Adipose tissue (tissue), 3 donors: ENCODE measurements at regions not wholly inside any gene's neighbourhood (a gene's known extent, or its start where the extent isn't known, plus 50 kb on each side); places are given as distances from the start of the nearest gene placed in this dataset.
"Not testable (repeated sequence)": the region's sequence is repeated elsewhere in the genome, so short reads cannot be mapped to it uniquely, and the experiment has no call there.

Experiments
- H3K27ac ChIP-seq: one replicate; pipeline ENCODE4 v1.5.1; 2013; ENCODE audit warnings: low read depth, low read length
- WGBS, 3 donors: extraction: QIAGEN DNeasy Blood & Tissue Kit; methylation state at CpG; one replicate each; pipeline ENCODE4 v1.1.7; 2013; 5-methylcytosine and 5-hydroxymethylcytosine counted together
- donor health status: healthy with polysubstance abuse.
- donor health status: Bipolar disorder and iron deficiency.
- donor health status: healthy.

DNA sequence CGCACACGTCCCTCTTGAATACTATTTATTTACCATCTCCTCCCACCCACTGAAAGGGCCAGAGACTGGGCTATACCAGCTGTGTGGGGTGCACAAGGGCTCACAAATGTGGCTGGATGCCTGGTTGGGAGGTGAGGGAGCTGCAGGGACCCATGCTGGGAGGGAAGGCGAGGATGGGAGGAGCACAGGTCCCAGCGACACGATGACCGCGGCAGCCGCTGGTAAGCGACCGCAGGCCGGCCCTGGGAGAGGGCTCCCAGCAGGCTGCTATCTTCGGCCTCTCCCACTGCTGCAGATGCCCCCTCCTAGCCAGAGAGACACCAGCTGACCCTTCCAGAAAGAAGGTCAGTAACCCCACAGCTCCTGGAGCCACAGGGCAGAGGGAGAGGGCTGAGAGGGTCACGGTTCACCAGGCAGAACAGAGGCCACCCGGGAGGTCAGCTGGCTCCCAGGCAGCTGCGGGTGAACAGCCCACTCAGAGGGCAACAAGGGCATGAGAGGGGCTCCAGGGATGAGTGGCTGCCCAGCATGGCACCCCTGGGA, 163.9 kb downstream of the CRYBB2 start:
- H3K27ac ChIP-seq, result no peak overlapping the region
- 78 to 84% (median 83%) methylated on average over 15 of the region's 15 CpGs for WGBS, 3 donors

DNA sequence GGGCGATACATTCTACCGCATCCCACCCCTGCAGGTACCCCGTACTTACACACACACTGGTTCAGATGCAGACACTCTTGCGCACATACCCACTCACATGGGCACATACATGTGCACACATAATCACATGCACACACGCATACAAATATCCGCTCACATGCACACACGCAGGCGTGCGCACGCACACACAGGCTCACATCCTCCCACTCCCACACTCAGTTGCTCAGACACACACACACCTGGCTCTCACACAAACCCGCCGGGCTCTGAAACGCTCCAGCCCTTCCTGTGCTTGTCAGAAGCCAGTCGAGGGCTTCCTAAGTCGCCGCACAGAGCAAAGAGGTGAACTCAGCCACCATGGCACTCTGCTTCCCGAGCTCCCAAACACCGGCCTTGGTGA, 164.5 kb downstream of the CRYBB2 start:
- H3K27ac ChIP-seq, result no peak overlapping the region
- WGBS, 3 donors, result 71 to 86% (median 78%) methylated on average over 18 of the region's 18 CpGs

DNA sequence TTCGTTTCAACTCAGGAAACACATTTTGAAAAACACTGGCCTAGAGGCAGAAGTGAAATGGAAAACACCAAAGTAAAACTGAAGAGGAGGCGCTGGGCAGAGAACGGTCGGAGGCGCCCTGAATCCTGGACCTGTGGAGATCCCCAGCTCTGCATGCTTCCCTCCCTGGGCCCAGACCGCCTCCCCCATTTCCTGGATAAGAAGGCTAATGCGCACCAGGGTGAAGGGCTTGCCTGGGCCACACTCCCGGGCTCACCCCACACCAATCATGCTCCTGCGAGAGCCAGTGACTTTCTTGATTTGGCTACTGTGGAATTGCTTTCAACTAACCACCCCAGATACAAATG, 167.1 kb downstream of the CRYBB2 start:
- H3K27ac ChIP-seq, result no peak overlapping the region
- 48 to 92% (median 62%) methylated on average over 9 of the region's 9 CpGs for WGBS, 3 donors

DNA sequence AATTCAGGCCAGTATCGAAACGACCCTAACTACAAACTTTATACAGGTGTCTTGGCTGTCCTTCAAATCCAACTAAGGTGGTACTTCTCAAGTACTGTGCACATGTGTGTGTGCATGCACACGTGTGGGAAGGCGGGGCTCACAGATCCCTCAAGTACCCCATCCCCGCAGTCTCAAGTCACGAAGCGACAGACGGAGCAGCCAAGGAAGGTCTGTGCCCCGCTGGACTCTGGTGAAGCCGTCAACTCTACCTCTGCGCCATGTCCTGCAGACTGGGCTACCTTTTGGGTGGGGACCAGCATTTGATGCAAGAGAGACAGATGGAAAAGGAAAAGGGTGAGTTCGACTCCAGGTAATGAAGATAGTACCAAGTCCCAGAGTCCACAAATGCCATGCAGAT, 169.0 kb downstream of the CRYBB2 start:
- WGBS, 3 donors, result 90 to 91% (median 91%) methylated on average over 12 of the region's 12 CpGs
- H3K27ac ChIP-seq, result no peak overlapping the region

DNA sequence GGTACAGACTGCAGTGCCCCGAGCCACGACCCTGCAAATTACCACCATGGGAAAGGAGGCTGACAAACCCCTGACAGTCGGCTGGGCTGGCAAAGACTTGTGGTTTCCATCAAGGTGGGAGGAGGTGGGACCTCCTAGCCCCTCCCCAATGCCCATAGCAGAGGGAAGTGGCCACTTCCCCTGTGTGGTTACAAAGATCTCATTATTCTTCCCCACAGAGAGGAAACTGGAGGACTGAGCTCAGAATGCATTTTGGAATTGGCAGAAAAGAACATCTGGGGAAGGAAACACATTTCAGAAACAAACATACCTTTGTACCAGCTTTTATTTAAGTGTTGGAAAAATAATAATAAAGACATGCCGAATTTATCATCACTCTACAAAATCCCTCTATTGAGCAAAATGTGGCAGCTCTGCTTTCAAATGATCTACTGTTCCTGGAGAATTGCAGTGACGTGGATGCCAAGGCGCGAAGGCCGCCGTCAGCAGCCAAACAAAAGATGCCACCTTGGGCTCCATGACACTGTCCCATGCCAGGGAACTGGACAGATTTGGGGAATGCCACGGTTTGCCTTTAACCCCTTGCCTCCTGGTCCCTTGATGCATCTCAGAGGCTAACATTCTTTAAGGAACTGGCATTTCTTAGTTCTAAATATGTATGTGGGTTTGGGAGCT, 169.6 kb downstream of the CRYBB2 start:
- 37 to 61% (median 49%) methylated on average over 10 of the region's 10 CpGs for WGBS, 3 donors
- no peak overlapping the region for H3K27ac ChIP-seq

DNA sequence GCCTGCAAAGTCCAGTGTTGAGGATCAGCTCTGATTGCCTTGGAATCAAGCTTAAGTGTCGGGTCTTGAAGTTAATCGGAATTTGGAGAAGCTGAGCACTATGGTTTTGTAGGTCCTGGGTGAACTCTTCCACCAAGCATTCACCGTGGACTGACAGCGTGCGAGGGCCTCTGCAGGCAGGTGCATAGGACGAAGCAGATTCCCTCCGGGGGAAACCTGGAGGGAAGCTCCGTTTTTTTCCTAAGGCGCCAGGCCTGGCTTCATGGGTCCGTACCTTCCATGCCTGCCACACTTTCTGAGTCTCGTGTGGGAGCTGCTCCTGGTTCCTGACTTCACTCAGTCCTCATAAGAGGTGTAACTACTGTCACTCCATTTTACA, 170.1 kb downstream of the CRYBB2 start:
- WGBS, 3 donors, result 83 to 90% (median 84%) methylated on average over 11 of the region's 11 CpGs

DNA sequence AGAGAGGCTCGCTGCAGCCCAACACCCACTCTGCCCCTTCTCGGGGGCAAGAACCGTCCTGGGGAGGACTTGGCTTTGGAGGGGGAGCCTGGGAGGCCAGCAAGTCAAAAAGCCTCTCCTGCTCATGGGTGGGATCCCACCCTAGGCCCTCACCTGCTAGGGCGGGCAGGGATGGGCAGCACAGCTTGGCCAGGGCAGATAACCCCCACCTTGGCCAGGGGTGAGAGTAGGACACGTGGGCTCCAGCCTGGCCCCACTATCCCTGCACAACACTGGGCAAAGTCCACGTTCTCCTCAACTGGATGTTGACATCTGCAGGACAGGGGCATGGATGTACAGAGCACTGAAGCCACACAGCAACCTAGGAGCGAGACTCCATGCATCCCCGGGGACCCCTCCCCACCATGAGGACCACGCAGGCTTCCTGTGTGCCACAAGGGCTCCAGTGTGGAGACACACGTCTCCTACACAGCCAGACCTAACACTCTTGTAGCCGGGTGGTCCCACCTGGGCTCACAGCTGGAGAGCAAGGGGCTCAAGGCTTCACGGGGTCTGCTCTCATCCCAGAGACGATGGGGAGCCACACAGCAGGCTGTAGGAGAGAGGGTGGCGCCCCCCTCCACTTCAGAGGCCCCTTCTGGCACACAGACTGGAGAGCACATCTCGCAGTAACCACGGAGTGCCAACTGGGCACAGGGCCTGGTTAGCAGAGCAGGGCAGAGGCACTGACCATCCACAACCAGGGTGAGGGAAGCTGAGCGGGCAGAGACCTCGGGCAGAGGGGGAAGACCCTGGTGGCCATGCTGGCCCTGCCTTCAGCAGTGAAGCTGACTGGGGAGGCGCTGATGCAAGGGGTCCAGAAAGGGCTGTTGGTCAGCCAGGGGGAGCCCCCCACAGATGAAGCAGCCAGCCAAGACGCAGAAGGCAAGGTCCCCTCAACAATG, 171.1 kb downstream of the CRYBB2 start:
- H3K27ac ChIP-seq, result no peak overlapping the region
- WGBS, 3 donors, result 86 to 89% (median 88%) methylated on average over 20 of the region's 20 CpGs

More for the DNA sequence above, 170.1 kb downstream of the CRYBB2 start:
- H3K27ac ChIP-seq, result no peak overlapping the region

DNA sequence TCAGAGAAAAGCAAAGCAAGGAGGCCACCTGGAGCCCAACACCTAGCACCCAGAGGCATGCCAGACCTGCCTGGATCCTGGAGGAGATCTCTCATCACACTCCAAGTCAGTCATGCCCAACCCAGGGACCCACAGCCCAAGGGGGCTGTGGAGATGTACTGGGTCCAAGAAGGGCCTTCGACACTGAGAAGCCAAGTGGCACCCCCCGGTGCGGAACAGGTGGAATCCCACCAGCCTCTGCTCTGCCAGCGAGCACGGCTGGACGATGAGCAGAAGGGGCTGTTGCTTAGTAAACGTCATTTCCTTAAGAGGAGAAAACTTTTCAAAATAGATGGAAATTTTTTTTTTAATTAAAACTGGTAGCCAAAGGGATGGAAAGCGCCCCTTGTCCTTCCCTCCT, 171.9 kb upstream of the GRK3 start:
- no peak overlapping the region for H3K27ac ChIP-seq
- 88 to 94% (median 89%) methylated on average over 8 of the region's 8 CpGs for whole genome bisulfite sequencing, 3 donors

DNA sequence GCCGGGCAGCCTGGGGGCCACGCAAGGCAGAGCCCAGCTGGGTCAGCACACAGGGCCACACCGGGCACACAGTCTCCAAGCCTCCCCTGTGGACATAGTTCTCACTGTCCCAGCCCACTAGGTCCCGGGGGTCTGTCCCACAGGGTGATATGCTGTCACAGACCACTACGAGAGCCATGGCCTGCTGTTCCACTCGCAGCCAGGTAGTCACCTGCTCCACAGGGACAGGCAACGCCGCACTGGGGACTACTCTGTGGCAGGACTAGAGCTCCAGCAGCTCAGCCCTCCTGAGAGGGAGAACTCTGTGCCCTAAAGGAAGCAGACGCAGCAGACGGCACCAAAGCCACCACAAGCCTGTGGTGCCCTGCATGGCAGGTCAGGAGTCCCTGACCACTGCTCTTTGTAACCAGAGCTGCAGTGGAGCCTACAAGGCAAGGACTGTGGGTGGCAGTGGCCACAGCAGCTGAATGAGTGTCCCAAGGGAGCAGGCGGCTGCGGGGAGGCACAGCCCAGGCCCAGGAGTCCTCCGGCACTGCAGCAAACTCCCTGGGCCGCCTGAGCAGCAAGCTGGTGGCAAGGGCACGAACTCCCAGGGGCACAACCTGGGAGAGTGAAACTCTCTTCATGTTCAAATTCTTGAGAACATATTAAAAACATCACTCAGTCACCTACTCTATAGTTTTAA, 171.2 kb upstream of the GRK3 start:
- H3K27ac ChIP-seq, result no peak overlapping the region
- 90 to 95% (median 94%) methylated on average over 14 to 15 of the region's 15 CpGs for WGBS, 3 donors

DNA sequence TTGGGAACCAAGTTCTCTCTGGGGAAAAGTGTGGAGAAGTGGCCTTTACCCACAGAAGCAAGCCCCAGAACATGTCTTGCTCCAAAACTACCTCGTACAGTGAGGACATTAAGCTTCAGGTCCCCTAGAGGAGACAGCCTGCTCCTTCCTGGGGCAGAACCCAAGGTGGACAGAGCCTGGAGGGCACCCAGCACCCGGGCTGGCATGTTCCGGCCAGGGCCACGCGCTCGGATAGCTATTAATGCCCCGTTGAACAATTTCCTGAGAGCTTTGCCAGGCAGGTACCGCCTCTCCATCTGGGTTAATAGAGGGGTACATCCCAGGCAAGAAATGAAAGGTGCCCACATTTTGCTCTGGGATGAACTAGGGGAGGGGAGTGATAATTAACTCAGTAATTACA, 169.0 kb upstream of the GRK3 start:
- H3K27ac ChIP-seq, result no peak overlapping the region
- 80 to 85% (median 84%) methylated on average over 8 of the region's 8 CpGs for WGBS, 3 donors

DNA sequence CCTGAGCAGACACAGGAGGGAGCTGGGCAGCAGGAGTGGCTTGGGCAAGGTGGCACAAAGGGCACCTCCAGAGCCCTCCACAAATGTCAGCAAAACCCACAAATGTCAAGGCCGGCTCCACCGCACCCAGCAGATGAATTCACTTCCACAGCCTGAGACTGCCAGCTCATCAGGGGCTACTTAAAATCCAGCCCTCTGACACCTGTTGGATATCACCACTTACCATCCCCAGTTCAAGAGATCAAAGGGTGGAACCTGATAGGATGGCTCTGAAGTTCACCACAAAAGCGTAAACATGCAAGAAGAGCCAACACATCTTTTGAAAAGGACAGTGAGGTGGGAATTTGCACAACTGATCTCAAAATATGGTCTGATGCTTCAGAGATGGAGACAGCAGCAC, 168.6 kb upstream of the GRK3 start:
- 70 to 87% (median 80%) methylated on average over 3 of the region's 3 CpGs for WGBS, 3 donors
- H3K27ac ChIP-seq, result no peak overlapping the region

DNA sequence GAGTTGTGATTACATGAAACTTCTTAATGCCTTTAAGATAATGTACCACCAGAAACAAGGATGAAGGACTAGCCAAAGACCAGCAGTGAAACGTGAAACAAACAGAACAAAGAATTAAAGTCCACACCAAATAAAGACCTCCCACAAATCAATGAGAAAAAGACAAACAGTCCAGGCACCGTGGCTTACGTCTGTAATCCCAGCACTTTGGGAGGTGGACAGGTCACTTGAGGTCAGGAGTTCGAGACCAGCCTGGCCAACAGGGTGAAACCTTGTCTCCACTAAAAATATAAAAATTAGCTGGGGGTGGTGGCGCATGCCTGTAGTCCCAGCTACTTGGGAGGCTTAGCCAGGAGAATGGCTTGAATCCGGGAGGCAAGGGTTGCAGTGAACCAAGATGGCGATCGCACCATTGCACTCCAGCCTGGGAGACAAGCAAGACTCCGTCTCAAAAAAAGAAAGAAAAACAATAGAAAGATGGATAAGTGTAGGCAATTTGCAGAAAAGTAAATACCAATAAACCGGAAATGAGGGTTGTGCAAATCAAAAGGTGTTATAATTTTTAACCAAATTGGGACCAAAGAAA, 167.8 kb upstream of the GRK3 start:
- H3K27ac ChIP-seq, result no peak overlapping the region
- 78 to 93% (median 90%) methylated on average over 10 of the region's 10 CpGs for WGBS, 3 donors

DNA sequence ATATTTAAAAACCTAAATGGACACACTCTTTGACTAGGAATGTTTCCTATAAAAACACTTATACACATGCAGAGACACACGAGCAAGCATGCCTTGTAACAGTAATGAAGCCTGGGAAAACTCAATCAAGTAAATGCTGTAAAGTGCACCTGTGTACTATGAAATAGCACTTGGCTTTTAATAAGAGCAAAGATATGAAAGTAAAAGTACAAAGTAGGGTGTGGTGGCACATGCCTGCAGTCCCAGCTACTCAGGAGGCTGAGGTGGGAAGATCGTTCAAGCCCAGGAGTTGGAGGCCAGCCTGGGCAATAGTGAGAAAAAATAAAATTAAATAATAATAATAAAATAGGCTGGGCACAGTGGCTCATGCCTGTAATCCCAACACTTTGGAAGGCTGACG, 166.9 kb upstream of the GRK3 start:
- no peak overlapping the region for H3K27ac ChIP-seq
- WGBS, 3 donors, result 74 to 82% (median 80%) methylated on average over 3 of the region's 3 CpGs

DNA sequence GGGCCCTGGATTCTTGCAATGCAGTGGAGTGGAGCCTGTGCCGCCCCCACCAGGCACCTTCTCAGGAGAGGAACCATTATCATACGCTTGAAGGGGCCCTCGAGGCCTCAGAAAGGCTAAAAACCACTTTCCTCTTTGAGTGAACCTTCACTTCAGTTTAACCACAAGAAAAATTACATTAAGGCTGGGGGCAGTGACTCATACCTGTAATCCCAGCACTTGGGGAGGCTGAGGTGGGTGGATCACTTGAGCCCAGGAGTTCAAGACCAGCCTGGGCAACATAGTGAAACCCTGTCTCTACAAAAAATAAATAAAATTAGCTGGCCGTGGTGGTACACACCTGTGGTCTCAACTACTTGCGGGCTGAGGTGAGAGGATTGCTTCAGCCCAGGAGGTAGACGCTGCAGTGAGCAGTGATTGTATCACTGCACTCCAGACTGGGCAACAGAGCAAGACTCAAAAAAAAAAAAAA, 165.8 kb upstream of the GRK3 start:
- WGBS, 3 donors, result 71 to 80% (median 79%) methylated on average over 6 of the region's 6 CpGs
- not testable (repeated sequence) for H3K27ac ChIP-seq

DNA sequence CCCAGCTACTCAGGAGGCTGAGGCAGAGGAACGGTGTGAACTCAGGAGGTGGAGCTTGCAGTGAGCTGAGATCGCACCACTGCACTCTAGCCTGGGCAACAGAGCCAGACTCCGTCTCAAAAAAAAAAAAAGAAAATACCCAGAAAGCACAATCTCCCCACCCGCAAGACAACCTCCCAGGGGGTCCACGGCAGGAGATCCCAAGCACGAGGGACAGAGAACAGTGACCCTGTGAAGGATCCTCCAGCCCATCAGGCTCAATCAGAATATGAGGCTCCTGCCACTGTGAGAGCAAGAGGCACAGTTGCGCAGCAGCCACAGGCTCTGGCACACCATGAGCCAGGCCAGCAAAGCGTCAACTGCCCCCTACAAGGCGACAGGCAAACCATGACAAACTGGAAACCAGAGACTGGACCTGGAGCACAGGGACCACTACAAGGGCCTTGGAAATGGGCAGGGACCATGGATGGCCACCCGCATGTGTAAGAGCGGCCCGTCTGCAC, 164.8 kb upstream of the GRK3 start:
- 92 to 96% (median 92%) methylated on average over 12 of the region's 12 CpGs for WGBS, 3 donors
- no peak overlapping the region for H3K27ac ChIP-seq

DNA sequence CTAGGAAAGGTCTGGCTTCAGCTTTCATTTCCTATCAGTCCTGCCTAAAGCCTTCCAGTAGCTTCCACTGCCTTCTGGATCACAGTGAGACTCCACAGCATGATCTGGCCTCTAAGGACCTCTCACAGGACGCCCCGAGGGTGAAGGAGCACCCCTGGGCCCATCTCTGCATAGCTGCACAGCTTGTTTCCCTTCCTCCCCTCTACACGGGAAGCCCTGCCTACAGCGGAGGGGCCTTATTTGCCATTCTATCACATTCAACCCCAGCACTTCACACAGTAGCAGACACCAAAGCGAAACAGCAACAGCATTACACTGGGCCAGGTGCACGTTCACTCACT, 162.3 kb upstream of the GRK3 start:
- 76 to 88% (median 85%) methylated on average over 6 of the region's 6 CpGs for WGBS, 3 donors
- H3K27ac ChIP-seq, result no peak overlapping the region

DNA sequence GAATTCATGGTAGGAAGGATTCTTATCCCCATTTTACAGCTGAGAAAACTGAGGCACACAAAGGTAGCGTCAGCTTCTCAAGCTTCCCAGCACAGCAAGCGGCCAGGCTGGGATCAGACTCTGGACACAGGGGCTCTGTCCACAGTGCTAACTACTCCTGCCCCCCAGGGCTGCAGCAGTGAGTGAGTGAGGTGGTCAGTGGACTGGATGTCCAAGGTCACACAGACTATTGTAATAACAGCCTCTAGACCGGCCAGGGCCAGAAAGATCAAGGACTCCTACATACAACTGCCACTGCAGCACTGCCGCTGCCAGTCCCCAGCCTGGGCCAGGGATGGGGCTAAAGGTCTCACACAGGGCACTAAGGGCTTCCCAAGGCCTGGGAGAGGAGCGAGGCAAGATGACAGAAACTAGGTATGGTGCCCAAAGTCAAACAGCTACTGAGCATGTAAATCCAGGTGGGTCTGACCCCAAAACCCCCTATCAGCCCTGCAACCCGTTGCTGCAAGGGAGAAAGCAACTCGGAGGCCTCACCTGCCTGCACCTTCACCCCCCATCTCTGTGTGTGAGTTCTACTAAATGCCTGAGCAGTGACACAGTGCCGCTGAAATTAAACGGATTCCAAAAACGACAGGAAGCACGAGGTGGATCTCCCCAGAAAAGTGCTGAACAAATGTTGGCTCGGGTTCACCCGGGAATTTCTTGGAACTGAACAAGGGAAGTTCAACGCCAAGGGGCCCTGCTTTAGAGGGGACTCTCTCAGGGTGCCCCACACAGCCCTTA, 161.8 kb upstream of the GRK3 start:
- WGBS, 3 donors, result 32 to 46% (median 38%) methylated on average over 14 of the region's 14 CpGs
- no peak overlapping the region for H3K27ac ChIP-seq

DNA sequence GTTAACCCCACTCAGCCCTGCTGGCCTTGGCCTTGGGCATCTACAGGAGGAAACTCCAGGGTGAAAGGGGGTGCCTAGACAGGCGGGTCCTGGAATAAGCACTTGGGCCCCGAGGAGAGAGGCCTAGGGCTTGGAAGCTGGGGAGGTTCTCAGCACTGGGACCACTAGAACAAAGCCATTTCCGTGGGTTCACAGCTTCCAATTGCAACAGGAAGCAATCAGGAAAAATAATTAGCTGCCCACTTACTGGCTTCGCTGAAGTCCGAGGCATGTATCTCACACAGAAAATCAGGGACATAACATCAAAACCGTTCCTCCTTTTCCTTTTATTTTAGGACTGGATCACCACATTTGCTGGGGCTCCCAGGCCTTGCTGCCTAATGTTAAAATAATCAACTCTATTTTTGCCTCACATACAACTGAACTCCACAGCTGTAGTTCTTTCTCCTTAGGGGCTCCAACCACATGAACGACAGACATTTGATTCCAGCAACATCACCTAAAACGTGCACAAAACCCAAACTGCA, 161.1 kb upstream of the GRK3 start:
- H3K27ac ChIP-seq, result no peak overlapping the region
- WGBS, 3 donors, result 13 to 44% (median 23%) methylated on average over 8 of the region's 8 CpGs
